ENCODE measurements at regions not wholly inside any gene's neighbourhood (a gene's known extent, or its start where the extent isn't known, plus 50 kb on each side); places are given as distances from the start of the nearest gene placed in this dataset.

GRCh38 chr3:161156936-161157335 lies 51.8 kb upstream of the B3GALNT1 start:
- DNase-seq = no peak

GRCh38 chr3:161161603-161162002 lies 56.5 kb upstream of the B3GALNT1 start:
- DNase-seq = no peak

GRCh38 chr3:161163297-161163696 lies 57.8 kb upstream of the NMD3 start:
- peak; percentile 42 for DNase-seq

- no peak for DNase-seq
Measured at GRCh38 chr3:161166051-161166450, 55.1 kb upstream of the NMD3 start.

- DNase-seq = no peak
Measured at GRCh38 chr3:161171113-161171512, 50.0 kb upstream of the NMD3 start.
